Thyroid gland (tissue), 4 donors: ENCODE measurements at regions not wholly inside any gene's neighbourhood (a gene's known extent, or its start where the extent isn't known, plus 50 kb on each side); places are given as distances from the start of the nearest gene placed in this dataset.

Experiments used
- CTCF ChIP-seq, 6 experiments: fragments of 200-600 bp in 3 of 6; fragments of 450-650 bp in 3 of 6; sonication (generic) in 3 of 6; IDR thresholded peaks; one replicate each; pipeline ENCODE4 v1.5.1; 2016 to 2019; ENCODE audit warnings: antibody characterized with exemption in 6 of 6, mild to moderate bottlenecking in 2 of 6, inconsistent platforms in 1 of 6, moderate library complexity in 1 of 6
- POLR2A ChIP-seq, 2 donors: fragments of 450-650 bp; IDR thresholded peaks; one replicate each; pipeline ENCODE4 v1.6.1; 2017; ENCODE audit warnings: antibody characterized with exemption in 2 of 2, mild to moderate bottlenecking in 2 of 2, moderate library complexity in 1 of 2

DNA sequence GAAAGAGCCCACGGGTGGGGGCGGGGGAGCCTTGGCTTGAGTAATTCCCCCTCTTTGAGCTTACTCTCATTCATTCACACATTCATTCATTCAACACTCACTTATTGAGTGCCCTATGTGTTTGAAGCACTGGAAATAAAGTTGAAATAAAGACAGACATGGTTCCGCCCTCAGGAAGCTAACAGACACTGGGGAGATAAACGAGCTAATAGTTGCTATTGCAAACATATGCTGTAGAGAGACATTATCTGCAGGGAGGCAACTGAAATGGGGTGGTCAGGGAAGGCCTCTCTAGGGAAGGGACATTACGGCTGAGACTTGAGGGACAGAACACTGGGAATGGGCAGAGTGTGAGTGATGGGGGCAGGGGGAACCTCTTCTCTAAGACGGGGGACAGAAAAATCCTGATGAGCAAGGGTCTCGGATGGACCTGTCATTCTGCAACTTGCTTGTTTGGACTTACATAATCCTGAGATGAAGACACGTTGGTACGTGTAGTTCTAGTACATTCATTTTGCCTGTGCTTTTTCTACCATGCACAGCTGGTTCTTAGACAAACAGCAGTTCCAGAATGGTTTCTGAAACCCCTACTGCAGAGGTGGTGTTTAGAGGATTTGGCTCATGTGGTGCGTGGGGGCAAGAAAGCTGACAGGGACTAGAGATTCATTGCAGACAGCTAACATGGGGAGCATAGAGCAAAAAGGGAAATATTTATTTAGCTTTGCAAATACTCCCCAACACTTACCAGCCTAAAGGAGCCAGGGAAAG is 71.1 kb upstream of the BLCAP start:
- TF ChIP-seq POLR2A (IDR thresholded peaks at IDR 0.05) = no peak
- no peak for TF ChIP-seq CTCF (IDR thresholded peaks at IDR 0.05)
